Neural cell (in vitro differentiated cells): ENCODE measurements at regions not wholly inside any gene's neighbourhood (a gene's known extent, or its start where the extent isn't known, plus 50 kb on each side); places are given as distances from the start of the nearest gene placed in this dataset.
A peak's percentile ranks its signal among the peaks of the same experiment; 100 is the strongest.

Experiments
- H2AFZ ChIP-seq: fragments of 200-600, 300-800 bp; sonication (generic), shearing (Covaris generic); 2 replicates; pipeline ENCODE4 v1.6.0; 2014; ENCODE audit warnings: low read depth, mild to moderate bottlenecking, antibody characterized with exemption, low read length, moderate library complexity
- H3F3A ChIP-seq: fragments of 200-600 bp; shearing (Covaris generic); 2 replicates; pipeline ENCODE4 v1.6.1; 2016; ENCODE audit warnings: mild to moderate bottlenecking, moderate library complexity, mixed read lengths, antibody characterized with exemption, low read length; ENCODE audit not compliant: insufficient read depth, poor library complexity, severe bottlenecking
- H3K27ac ChIP-seq: fragments of 200-600, 300-800 bp; sonication (generic), shearing (Covaris generic); 2 replicates; pipeline ENCODE4 v1.5.1; 2014; ENCODE audit warnings: mild to moderate bottlenecking, low read length, moderate library complexity
- H3K27me3 ChIP-seq: fragments of 300-800, 200-600 bp; sonication (generic), shearing (Covaris generic); 2 replicates; pipeline ENCODE4 v1.6.0; 2014; ENCODE audit warnings: mild to moderate bottlenecking, low read depth, low read length, moderate library complexity; ENCODE audit not compliant: insufficient read depth
- H3K36me3 ChIP-seq: fragments of 300-800, 200-600 bp; sonication (generic), shearing (Covaris generic); 2 replicates; pipeline ENCODE4 v1.5.1; 2014; ENCODE audit warnings: mild to moderate bottlenecking, antibody characterized with exemption, low read length, moderate library complexity; ENCODE audit not compliant: insufficient read depth
- H3K4me2 ChIP-seq: fragments of 300-800, 200-600 bp; sonication (generic), shearing (Covaris generic); 2 replicates; pipeline ENCODE4 v1.6.0; 2014; ENCODE audit warnings: mild to moderate bottlenecking, low read length
- H3K4me3 ChIP-seq: fragments of 300-800, 200-600 bp; sonication (generic), shearing (Covaris generic); 2 replicates; pipeline ENCODE4 v1.5.1; 2014; ENCODE audit warnings: mild to moderate bottlenecking, low read length, moderate library complexity
- H3K79me2 ChIP-seq: fragments of 200-600 bp; shearing (Covaris generic); replicated peaks from 2 replicates; pipeline ENCODE4 v1.6.0; 2014; ENCODE audit warnings: mild to moderate bottlenecking, low read length, moderate library complexity; ENCODE audit not compliant: insufficient read depth
- H3K9ac ChIP-seq: fragments of 300-800, 200-600 bp; sonication (generic), shearing (Covaris generic); 2 replicates; pipeline ENCODE4 v1.6.1; 2016; ENCODE audit warnings: mild to moderate bottlenecking, low read length, mixed read lengths
- H3K9me2 ChIP-seq: fragments of 200-600 bp; shearing (Covaris generic); 2 replicates; pipeline ENCODE4 v1.6.1; 2016; ENCODE audit warnings: mild to moderate bottlenecking, low read length, mixed read lengths; ENCODE audit not compliant: insufficient read depth
- H3K9me3 ChIP-seq: fragments of 200-600, 300-800 bp; sonication (generic), shearing (Covaris generic); 2 replicates; pipeline ENCODE4 v1.6.1; 2016; ENCODE audit warnings: mild to moderate bottlenecking, mixed run types, low read length, moderate library complexity, mixed read lengths
- H4K20me1 ChIP-seq: fragments of 200-600 bp; shearing (Covaris generic); 2 replicates; pipeline ENCODE4 v1.6.1; 2016; ENCODE audit warnings: mild to moderate bottlenecking, mixed run types; ENCODE audit not compliant: insufficient read depth
- CTCF ChIP-seq: fragments of 450-650 bp; IDR thresholded peaks from 2 replicates; pipeline ENCODE4 v1.5.1; 2014; ENCODE audit warnings: antibody characterized with exemption, mild to moderate bottlenecking, moderate library complexity; ENCODE audit not compliant: poor library complexity, severe bottlenecking
- EP300 ChIP-seq: fragments of 450-650 bp; conservative IDR thresholded peaks from 2 replicates; pipeline ENCODE4 v1.6.1; 2014; ENCODE audit warnings: antibody characterized with exemption, mild to moderate bottlenecking, moderate library complexity; ENCODE audit not compliant: poor library complexity, severe bottlenecking
- EZH2 ChIP-seq: fragments of 200-600, 300-800 bp; shearing (Covaris generic), sonication (generic); IDR thresholded peaks from 2 replicates; pipeline ENCODE4 v1.6.1; 2014; ENCODE audit warnings: antibody characterized with exemption, low read length, borderline replicate concordance, mild to moderate bottlenecking; ENCODE audit not compliant: insufficient read depth, poor library complexity, severe bottlenecking
- MXI1 ChIP-seq: fragments of 450-650 bp; conservative IDR thresholded peaks from 2 replicates; pipeline ENCODE4 v1.6.1; 2014; ENCODE audit warnings: antibody characterized with exemption, mild to moderate bottlenecking; ENCODE audit not compliant: poor library complexity, severe bottlenecking
- POLR2AphosphoS5 ChIP-seq: IDR thresholded peaks from 2 replicates; pipeline ENCODE4 v1.6.1; 2012
- RAD21 ChIP-seq: fragments of 450-650 bp; conservative IDR thresholded peaks from 2 replicates; pipeline ENCODE4 v1.6.1; 2014; ENCODE audit warnings: antibody characterized with exemption, mild to moderate bottlenecking, moderate library complexity
- REST ChIP-seq: IDR thresholded peaks from 2 replicates; pipeline ENCODE4 v1.6.1; 2012; ENCODE audit warnings: borderline replicate concordance
- SMC3 ChIP-seq: fragments of 450-650 bp; conservative IDR thresholded peaks from 2 replicates; pipeline ENCODE4 v1.6.1; 2014; ENCODE audit warnings: antibody characterized with exemption, mild to moderate bottlenecking, moderate library complexity; ENCODE audit not compliant: poor library complexity
- TAF1 ChIP-seq: IDR thresholded peaks from 2 replicates; pipeline ENCODE4 v1.6.1; 2012; ENCODE audit warnings: low read depth

DNA sequence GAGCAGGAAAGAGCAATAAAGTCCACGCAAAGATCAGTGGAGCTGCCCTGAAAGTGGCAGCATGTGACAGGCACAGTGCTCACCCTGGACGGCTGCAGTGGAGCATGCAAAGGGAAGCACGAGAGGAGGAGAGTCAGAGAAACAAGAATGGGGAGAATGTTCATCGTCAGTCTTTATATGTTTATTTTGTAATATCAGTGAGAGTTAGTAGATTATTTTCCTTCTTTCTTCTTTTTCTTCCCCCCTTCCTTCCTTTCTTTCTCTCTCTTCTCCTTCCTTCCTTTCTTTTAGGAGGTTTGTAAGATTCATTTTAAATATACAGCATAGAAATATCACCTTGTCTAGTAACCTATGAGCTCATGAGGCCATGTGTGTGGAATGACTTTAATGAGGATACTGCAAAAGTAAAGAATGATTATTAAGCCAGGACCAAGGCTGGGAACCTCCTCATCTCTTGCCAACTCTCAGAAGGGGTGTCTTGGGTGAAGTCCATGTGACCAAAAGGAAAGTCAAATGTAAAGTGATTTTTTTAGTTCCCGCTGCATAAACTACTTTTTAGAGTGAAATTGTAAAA lies 321.1 kb downstream of the AASDHPPT start:
- Histone ChIP-seq H3K27me3 (no peaks in the 10 kb centered on the region), H3K79me2 (no peaks in the 10 kb centered on the region), H3F3A (no peaks in the 10 kb centered on the region), H4K20me1 (no peaks in the 10 kb centered on the region), H3K4me2 (no peak overlapping the region), H3K27ac (peak overlapping the region; percentile 44), H2AFZ (no peak overlapping the region), H3K9me2 (no peaks in the 10 kb centered on the region), H3K4me3 (no peak overlapping the region), H3K9ac (no peak overlapping the region), H3K9me3 (no peaks in the 10 kb centered on the region), H3K36me3 (no peaks in the 10 kb centered on the region)
- TF ChIP-seq EZH2 (no peak), POLR2AphosphoS5 (no peak), RAD21 (no peak), MXI1 (no peak)

DNA sequence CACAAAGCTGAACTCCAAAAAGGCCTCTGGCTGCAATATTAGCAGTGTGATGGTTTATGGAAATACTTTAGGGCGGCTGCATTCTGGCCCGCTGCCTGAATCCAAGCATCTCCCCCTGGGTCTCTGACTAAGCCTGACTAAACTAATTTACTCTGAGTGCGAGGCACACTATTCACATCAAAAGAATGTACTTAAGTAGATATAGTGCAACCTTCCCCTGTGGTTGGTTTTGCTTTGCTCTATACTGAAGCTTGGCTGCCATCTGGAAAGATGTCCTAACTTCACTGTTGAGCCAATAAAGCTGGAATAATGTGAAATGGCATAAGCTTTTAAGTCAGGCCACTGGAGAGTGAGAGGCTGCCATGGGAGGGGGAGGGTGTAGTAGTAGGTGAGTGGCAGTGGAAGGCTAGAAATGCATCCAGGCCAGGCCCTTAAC lies 321.6 kb downstream of the AASDHPPT start:
- Histone ChIP-seq H3K9me3 (no peaks in the 10 kb centered on the region), H3K79me2 (no peaks in the 10 kb centered on the region), H3K4me2 (no peak overlapping the region), H3K36me3 (no peaks in the 10 kb centered on the region), H4K20me1 (no peaks in the 10 kb centered on the region), H2AFZ (no peak overlapping the region), H3K27me3 (no peaks in the 10 kb centered on the region), H3K9ac (no peak overlapping the region), H3K9me2 (no peaks in the 10 kb centered on the region), H3K4me3 (no peak overlapping the region), H3K27ac (no peak overlapping the region), H3F3A (no peaks in the 10 kb centered on the region)
- TF ChIP-seq SMC3 (no peak), RAD21 (no peak), EZH2 (no peak), REST (no peak), MXI1 (no peak), EP300 (no peak), TAF1 (no peak), POLR2AphosphoS5 (no peak), CTCF (no peak)
